ENCODE measurements at regions not wholly inside any gene's neighbourhood (a gene's known extent, or its start where the extent isn't known, plus 50 kb on each side); places are given as distances from the start of the nearest gene placed in this dataset.
"Not testable (repeated sequence)": the region's sequence is repeated elsewhere in the genome, so short reads cannot be mapped to it uniquely, and the experiment has no call there.

- Mint-ChIP-seq H3K27ac (no peak overlapping the region), H3K4me3 (no peak overlapping the region), H3K9me3 (peaks cover 8% of the 10 kb centered on the region in 2 donors), H3K4me1 (peaks cover 40 to 63% of the 10 kb centered on the region in 2 donors), H3K36me3 (peaks cover 5 to 21% of the 10 kb centered on the region in 2 donors), H3K27me3 (no peaks in the 10 kb centered on the region)
- ATAC-seq (replicated peaks) (no peak), DNase-seq (no peak)
These were observed 112.5 kb downstream of the NBPF12 start for GRCh38 chr1:147050654-147051053.

GRCh38 chr1:147046863-147047394 lies 108.8 kb downstream of the NBPF12 start:
- H3K27ac Mint-ChIP-seq, result peak overlapping the region; percentile 92
- peak overlapping the region; percentile 76 to 80 for H3K4me3 Mint-ChIP-seq
- ATAC-seq (replicated peaks), result peak; percentile 81 to 83

GRCh38 chr1:147046189-147046862 lies 108.2 kb downstream of the NBPF12 start:
- no peak for DNase-seq
- peak; percentile 78 to 93 for ATAC-seq (replicated peaks)
- Mint-ChIP-seq H3K27ac (peak overlapping the region; percentile 92), H3K4me1 (peaks cover 39 to 63% of the 10 kb centered on the region in 2 donors), H3K27me3 (no peaks in the 10 kb centered on the region), H3K36me3 (peaks cover 2 to 11% of the 10 kb centered on the region in 2 donors), H3K9me3 (peaks cover 5 to 7% of the 10 kb centered on the region in 2 donors), H3K4me3 (peak overlapping the region; percentile 76 to 80)

More at GRCh38 chr1:147046863-147047394, 108.8 kb downstream of the NBPF12 start:
- Mint-ChIP-seq H3K36me3 (peaks cover 2 to 17% of the 10 kb centered on the region in 2 donors), H3K4me1 (peaks cover 45 to 69% of the 10 kb centered on the region in 2 donors)
- DNase-seq, H3K27me3 Mint-ChIP-seq, H3K9me3 Mint-ChIP-seq: not testable (repeated sequence)
